ENCODE measurements at regions not wholly inside any gene's neighbourhood (a gene's known extent, or its start where the extent isn't known, plus 50 kb on each side); places are given as distances from the start of the nearest gene placed in this dataset.
"Not testable (repeated sequence)": the region's sequence is repeated elsewhere in the genome, so short reads cannot be mapped to it uniquely, and the experiment has no call there.

GRCh38 chr9:28121366-28121765 lies 548.1 kb upstream of the C9orf72 start:
- DNase-seq, result peak; percentile 39

- DNase-seq, result no peak
These were observed 551.6 kb upstream of the C9orf72 start for GRCh38 chr9:28124917-28125316.

GRCh38 chr9:28127101-28127500 lies 553.8 kb upstream of the C9orf72 start:
- no peak for DNase-seq

GRCh38 chr9:28134446-28134976 lies 561.2 kb upstream of the C9orf72 start:
- DNase-seq, result no peak

- DNase-seq, result no peak
These were observed 562.3 kb upstream of the C9orf72 start for GRCh38 chr9:28135549-28135948.

GRCh38 chr9:28136113-28136512 lies 562.8 kb upstream of the C9orf72 start:
- no peak for DNase-seq

- DNase-seq, result not testable (repeated sequence)
These were observed 574.1 kb upstream of the C9orf72 start for GRCh38 chr9:28147430-28147829.

- not testable (repeated sequence) for DNase-seq
These were observed 574.8 kb upstream of the C9orf72 start for GRCh38 chr9:28147923-28148597.

- not testable (repeated sequence) for DNase-seq
These were observed 576.2 kb upstream of the C9orf72 start for GRCh38 chr9:28149361-28150050.

GRCh38 chr9:28155067-28155466 lies 581.8 kb upstream of the C9orf72 start:
- DNase-seq, result no peak

GRCh38 chr9:28155671-28156070 lies 582.4 kb upstream of the C9orf72 start:
- no peak for DNase-seq

GRCh38 chr9:28158451-28158850 lies 585.2 kb upstream of the C9orf72 start:
- DNase-seq, result peak; percentile 59

GRCh38 chr9:28163619-28164018 lies 590.3 kb upstream of the C9orf72 start:
- peak; percentile 35 for DNase-seq

GRCh38 chr9:28166179-28166578 lies 592.9 kb upstream of the C9orf72 start:
- DNase-seq, result no peak

GRCh38 chr9:28177142-28177541 lies 603.9 kb upstream of the C9orf72 start:
- no peak for DNase-seq

GRCh38 chr9:28177925-28178324 lies 604.6 kb upstream of the C9orf72 start:
- no peak for DNase-seq

- no peak for DNase-seq
These were observed 606.6 kb upstream of the C9orf72 start for GRCh38 chr9:28179893-28180292.

- no peak for DNase-seq
These were observed 617.7 kb upstream of the C9orf72 start for GRCh38 chr9:28190981-28191380.

GRCh38 chr9:28197653-28198052 lies 624.4 kb upstream of the C9orf72 start:
- no peak for DNase-seq

- no peak for DNase-seq
These were observed 629.8 kb upstream of the C9orf72 start for GRCh38 chr9:28203036-28203435.

- DNase-seq, result no peak
These were observed 633.0 kb upstream of the C9orf72 start for GRCh38 chr9:28206280-28206679.

GRCh38 chr9:28207657-28208056 lies 634.4 kb upstream of the C9orf72 start:
- no peak for DNase-seq

GRCh38 chr9:28209130-28209529 lies 635.8 kb upstream of the C9orf72 start:
- no peak for DNase-seq

- DNase-seq, result no peak
These were observed 639.7 kb upstream of the C9orf72 start for GRCh38 chr9:28212979-28213378.

Measured in eye (tissue), 1 donor.